ENCODE measurements at regions not wholly inside any gene's neighbourhood (a gene's known extent, or its start where the extent isn't known, plus 50 kb on each side); places are given as distances from the start of the nearest gene placed in this dataset.

GRCh38 chr11:88448131-88448670, 110.7 kb upstream of the CTSC start:
- no peak for DNase-seq

GRCh38 chr11:88447281-88447680, 109.7 kb upstream of the CTSC start:
- no peak for DNase-seq

DNA sequence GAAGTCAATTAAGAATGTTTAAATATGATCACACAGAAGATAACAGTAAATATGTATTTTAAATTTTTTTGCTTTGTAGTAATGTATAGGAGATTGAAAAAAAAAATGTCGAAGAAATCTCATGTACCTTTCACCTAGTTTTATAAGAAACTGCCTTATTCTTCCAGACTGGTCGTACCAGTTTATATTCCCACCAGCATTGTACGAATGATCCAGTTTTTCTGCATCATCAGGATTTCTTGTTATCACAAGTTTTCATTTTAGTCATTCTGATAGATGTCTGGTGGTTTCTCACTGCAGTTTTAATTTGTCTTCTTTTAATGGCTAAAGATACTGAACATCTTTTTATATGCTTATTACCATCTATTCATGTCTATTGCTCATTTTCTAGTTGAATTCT, 101.8 kb upstream of the CTSC start:
- DNase-seq = no peak

GRCh38 chr11:88438721-88439120, 101.2 kb upstream of the CTSC start:
- no peak for DNase-seq

- no peak for DNase-seq
Observed at GRCh38 chr11:88435415-88435814, 97.9 kb upstream of the CTSC start.

DNA sequence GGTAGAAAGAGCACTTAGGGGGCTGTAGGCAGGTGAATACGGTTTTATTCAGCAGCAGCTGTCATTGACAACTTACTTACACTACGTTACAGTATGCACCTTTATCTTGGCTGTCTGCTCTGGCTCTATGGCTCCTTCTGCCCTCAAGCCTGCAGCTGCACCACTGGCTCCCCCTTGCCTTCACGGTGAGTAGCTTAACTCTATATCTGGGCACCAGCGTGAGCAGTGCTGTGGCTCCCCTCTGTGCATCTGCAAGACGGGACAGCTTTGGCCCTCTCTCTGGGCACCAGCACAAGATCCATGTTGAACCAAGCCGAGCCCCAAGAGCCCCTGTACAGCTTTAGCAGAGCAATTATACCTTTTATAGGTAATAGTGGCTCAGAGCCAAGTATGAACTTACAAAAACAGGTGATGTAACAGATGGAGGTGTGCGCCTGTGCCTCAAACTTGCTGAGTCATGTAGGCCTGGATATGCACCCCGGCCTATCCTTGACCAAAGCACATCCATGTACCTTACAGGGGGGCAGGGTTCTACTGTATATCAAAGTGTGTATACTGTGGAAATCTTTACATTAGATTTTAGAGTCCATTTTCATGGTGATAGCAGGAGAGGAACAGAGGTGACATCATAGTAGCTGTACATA, 96.9 kb upstream of the CTSC start:
- DNase-seq = no peak

DNA sequence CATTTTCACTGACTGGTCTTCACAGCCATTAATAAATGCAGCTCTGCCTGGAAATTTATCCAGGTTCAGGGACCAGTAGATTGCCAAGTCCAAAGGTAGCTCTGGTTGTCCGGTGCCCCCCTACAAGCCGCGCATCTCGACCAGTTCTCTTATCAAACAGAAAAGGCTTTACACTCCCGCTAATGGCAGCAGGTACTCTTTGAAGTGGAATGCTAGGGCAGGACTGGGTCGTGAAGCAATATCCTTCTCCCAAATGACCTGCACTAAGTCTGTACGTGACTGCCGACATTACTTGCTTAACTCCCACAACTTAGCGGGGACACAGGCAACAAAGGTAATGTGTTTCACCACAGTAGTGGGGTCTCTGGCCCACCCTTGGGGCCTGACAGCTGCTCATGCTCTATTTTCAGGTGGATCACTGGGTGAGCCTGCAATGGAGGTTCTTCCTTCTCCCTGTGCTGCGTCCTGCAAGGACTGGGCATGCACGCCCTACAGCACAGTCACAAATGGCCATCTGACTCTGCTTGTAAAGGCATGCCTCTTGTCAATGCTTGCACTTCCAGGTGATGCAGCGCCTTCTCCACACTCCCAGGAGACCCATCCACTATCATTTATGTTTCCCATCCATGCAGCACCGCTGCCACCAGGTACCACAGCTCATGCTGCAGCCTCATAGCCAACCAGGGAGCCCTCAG, 96.1 kb upstream of the CTSC start:
- no peak for DNase-seq

GRCh38 chr11:88431675-88432341, 94.3 kb upstream of the CTSC start:
- DNase-seq = no peak

GRCh38 chr11:88428959-88429358, 91.4 kb upstream of the CTSC start:
- no peak for DNase-seq

DNA sequence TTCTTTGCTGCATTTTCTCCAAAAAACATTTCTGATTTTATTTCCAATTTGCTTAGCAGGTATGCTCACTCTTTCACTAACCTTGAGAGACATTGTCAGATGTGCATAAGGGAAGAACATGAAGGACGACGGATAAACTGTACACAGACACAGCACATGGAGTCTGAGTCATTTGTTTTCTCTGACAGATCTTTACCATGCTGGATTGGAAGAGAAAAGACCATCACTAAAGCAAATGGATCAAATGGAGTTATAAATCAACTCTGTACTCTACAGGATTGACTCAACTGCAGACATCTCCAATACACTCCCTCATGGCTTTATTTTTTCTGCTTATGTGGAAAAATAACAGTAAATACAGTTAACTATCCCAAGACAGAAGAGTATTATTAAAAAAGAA, 90.2 kb upstream of the CTSC start:
- no peak for DNase-seq

- DNase-seq = no peak
Observed at GRCh38 chr11:88424881-88425280, 87.3 kb upstream of the CTSC start.

GRCh38 chr11:88421530-88421929, 84.0 kb upstream of the CTSC start:
- DNase-seq = no peak

GRCh38 chr11:88420165-88420791, 82.7 kb upstream of the CTSC start:
- no peak for DNase-seq

DNA sequence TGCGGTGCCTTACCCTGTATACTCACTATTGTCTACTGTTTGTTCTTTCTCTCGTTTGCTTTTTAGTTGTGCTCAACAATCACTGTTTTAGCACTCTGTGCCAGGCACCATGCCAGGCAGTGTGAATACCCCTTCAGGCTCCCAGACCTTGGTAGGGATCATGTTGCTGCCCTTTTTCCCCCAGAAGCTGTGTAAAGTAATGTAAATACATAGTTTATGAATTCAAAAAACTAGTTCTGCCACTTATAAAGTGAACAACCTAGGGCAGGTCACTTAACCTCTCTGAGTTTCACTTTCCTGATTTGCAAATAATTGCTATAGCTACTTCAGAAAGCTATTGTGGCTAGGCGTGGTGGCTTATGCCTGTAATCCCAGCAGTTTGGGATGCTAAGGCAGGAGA, 81.0 kb upstream of the CTSC start:
- peak; percentile 80 for DNase-seq

- DNase-seq = no peak
Observed at GRCh38 chr11:88415495-88415894, 78.0 kb upstream of the CTSC start.

- peak; percentile 17 for DNase-seq
Observed at GRCh38 chr11:88414981-88415413, 77.5 kb upstream of the CTSC start.

DNA sequence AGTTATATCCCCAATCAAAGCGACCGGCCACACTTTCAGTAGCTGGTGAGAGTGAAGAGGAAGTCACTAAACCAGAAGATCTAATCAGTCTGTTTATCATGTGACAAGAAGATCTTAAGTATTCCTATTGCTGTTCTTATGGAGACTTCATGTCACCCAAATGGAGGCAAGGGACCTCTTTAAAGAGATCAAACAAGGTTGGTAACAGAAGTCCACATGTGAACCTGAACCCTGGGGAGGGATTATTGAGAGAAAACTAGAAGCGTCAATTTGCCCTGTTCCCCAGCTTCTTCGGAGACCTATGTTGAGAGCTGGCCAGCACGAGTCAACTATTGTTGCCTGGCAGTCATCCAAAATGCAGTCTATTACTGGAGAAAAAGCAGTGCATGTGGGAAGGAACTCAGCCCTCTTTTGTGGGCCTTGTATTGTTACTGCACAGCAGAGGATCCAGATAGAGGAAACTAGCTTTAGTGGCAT, 76.9 kb upstream of the CTSC start:
- no peak for DNase-seq

DNA sequence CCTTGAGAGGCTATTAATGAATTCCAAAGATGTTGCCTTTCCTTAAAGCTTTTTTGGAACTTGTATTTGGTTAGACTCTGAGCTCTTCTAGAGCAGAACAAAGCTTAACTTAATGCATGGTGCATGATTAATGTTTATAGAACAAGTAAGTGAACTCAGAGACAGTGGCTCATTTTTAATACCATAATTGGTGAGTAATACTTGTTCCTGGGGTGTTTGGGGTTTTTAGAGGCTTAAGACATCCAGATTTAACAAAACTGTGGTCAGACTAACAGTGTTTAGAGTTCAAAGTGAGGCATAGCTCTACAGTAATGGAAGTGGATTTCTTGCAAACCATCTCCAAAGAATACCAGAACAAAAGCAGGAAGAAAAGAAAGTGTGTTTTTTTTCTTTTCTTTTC, 73.7 kb upstream of the CTSC start:
- no peak for DNase-seq

GRCh38 chr11:88410656-88411055, 73.1 kb upstream of the CTSC start:
- no peak for DNase-seq

GRCh38 chr11:88410056-88410455, 72.5 kb upstream of the CTSC start:
- DNase-seq = no peak

- no peak for DNase-seq
Observed at GRCh38 chr11:88406876-88407275, 69.3 kb upstream of the CTSC start.

GRCh38 chr11:88405853-88406252, 68.3 kb upstream of the CTSC start:
- no peak for DNase-seq

- DNase-seq = no peak
Observed at GRCh38 chr11:88404932-88405710, 67.6 kb upstream of the CTSC start.

All from NCI-H2029 treated with DMSO at 0.1 percent for 48 hours (cell line).